B cell (primary cell): ENCODE measurements at regions not wholly inside any gene's neighbourhood (a gene's known extent, or its start where the extent isn't known, plus 50 kb on each side); places are given as distances from the start of the nearest gene placed in this dataset.

Experiments used
- ATAC-seq: fragments of 200-7000 bp; cut with Tn5 transposase; one replicate; pipeline ENCODE4 v1.10.0; 2021; ENCODE audit warnings: low read depth, mild to moderate bottlenecking, moderate number of reproducible peaks, moderate library complexity
- CTCF ChIA-PET: fragments of 350-600 bp; sonication (Branson Sonifier 250); formaldehyde crosslinking; loops from one replicate; lab custom pipeline; 2021; ENCODE audit warnings: antibody characterized with exemption, inconsistent platforms; lab: Charles Lee
- POLR2A ChIA-PET: fragments of 350-600 bp; sonication (Branson Sonifier 250); formaldehyde crosslinking; loops from one replicate; lab custom pipeline; 2021; ENCODE audit warnings: antibody characterized with exemption; lab: Charles Lee
- DNase-seq: peaks from one replicate; pipeline ENCODE4 v3.0.0; 2013
- H2AFZ ChIP-seq: 2 replicates; pipeline ENCODE4 v1.6.1; 2012; ENCODE audit warnings: mild to moderate bottlenecking, low read depth, low read length; ENCODE audit not compliant: insufficient read depth, poor library complexity, severe bottlenecking
- H3K27ac ChIP-seq, 2 donors: 1 replicate in 1 of 2; 2 replicates in 1 of 2; pipeline ENCODE4 v1.5.1; 2012 to 2013; ENCODE audit warnings: low read length in 2 of 2, mild to moderate bottlenecking in 2 of 2, moderate library complexity in 1 of 2
- H3K27me3 ChIP-seq, 4 experiments: fragments of 200-600 bp in 1 of 4; sonication (generic) in 1 of 4; replicated peaks in 1 of 4; 1 replicate in 2 of 4; 2 replicates in 2 of 4; pipeline versions ENCODE4 v1.6.1 to v1.7.0; 2013 to 2016; ENCODE audit warnings: low read length in 3 of 4, mild to moderate bottlenecking in 2 of 4, mixed read lengths in 1 of 4, moderate library complexity in 1 of 4; ENCODE audit not compliant: insufficient read depth in 4 of 4, control insufficient read depth in 3 of 4; ENCODE audit errors: control extremely low read depth in 1 of 4
- H3K36me3 ChIP-seq, 2 experiments: replicated peaks in 1 of 2; 1 replicate in 1 of 2; 2 replicates in 1 of 2; pipeline versions ENCODE4 v1.6.1 to v1.7.1; 2013; ENCODE audit warnings: low read length in 1 of 2; ENCODE audit not compliant: insufficient read depth in 2 of 2, control insufficient read depth in 1 of 2; ENCODE audit errors: control extremely low read depth in 1 of 2, extremely low read depth in 1 of 2
- H3K4me1 ChIP-seq, 2 donors: fragments of 200-600 bp in 1 of 2; sonication (generic) in 1 of 2; 1 replicate in 1 of 2; 2 replicates in 1 of 2; pipeline versions ENCODE4 v1.5.1 to v1.6.1; 2013 to 2017; ENCODE audit warnings: low read length in 2 of 2; ENCODE audit not compliant: control insufficient read depth in 2 of 2, insufficient read depth in 2 of 2
- H3K4me2 ChIP-seq: replicated peaks from 2 replicates; pipeline ENCODE3; 2012; ENCODE audit warnings: mild to moderate bottlenecking, low read depth, low read length; ENCODE audit not compliant: poor library complexity, severe bottlenecking
- H3K4me3 ChIP-seq, 5 experiments: fragments of 200-600 bp in 1 of 5; sonication (generic) in 1 of 5; 1 replicate in 3 of 5; 2 replicates in 2 of 5; pipeline versions ENCODE4 v1.5.1 to v1.7.0; 2011 to 2016; ENCODE audit warnings: low read length in 4 of 5, mild to moderate bottlenecking in 4 of 5, low read depth in 2 of 5, control low read depth in 1 of 5, moderate library complexity in 1 of 5; ENCODE audit not compliant: insufficient read depth in 1 of 5; ENCODE audit errors: control extremely low read depth in 1 of 5, extremely low read depth in 1 of 5
- H3K79me2 ChIP-seq: fragments of 200-600 bp; sonication (generic); one replicate; pipeline ENCODE4 v1.6.0; 2016; ENCODE audit warnings: low read length; ENCODE audit not compliant: control insufficient read depth, insufficient read depth
- H3K9ac ChIP-seq: fragments of 200-600 bp; sonication (generic); 2 replicates; pipeline ENCODE4 v1.6.1; 2017; ENCODE audit warnings: mild to moderate bottlenecking, low read length, moderate library complexity
- H3K9me3 ChIP-seq, 3 donors: one replicate each; pipeline versions ENCODE4 v1.6.1 to v1.7.1; 2013; ENCODE audit warnings: low read length in 2 of 3; ENCODE audit not compliant: control insufficient read depth in 2 of 3, insufficient read depth in 1 of 3; ENCODE audit errors: control extremely low read depth in 1 of 3
- H4K20me1 ChIP-seq: 2 replicates; pipeline ENCODE4 v1.6.0; 2012; ENCODE audit warnings: mild to moderate bottlenecking, low read length; ENCODE audit not compliant: insufficient read depth, control insufficient read depth, poor library complexity, severe bottlenecking
- H3K27ac Mint-ChIP-seq: one replicate; pipeline ENCODE4 v1.8.0; 2021; ENCODE audit warnings: mixed read lengths
- H3K27me3 Mint-ChIP-seq: one replicate; pipeline ENCODE4 v1.8.0; 2021; ENCODE audit warnings: mixed read lengths
- H3K4me1 Mint-ChIP-seq: one replicate; pipeline ENCODE4 v1.8.0; 2021; ENCODE audit warnings: mixed read lengths
- H3K4me3 Mint-ChIP-seq: one replicate; pipeline ENCODE4 v1.8.0; 2021; ENCODE audit warnings: mixed read lengths
- H3K9me3 Mint-ChIP-seq: one replicate; pipeline ENCODE4 v1.8.0; 2022; ENCODE audit warnings: mixed read lengths; ENCODE audit not compliant: insufficient read depth
- EZH2 ChIP-seq: IDR thresholded peaks from 2 replicates; pipeline ENCODE4 v1.6.1; 2012; ENCODE audit warnings: borderline replicate concordance, low read depth, mild to moderate bottlenecking, moderate library complexity, low read length; ENCODE audit not compliant: insufficient read depth, poor library complexity, severe bottlenecking
- WGBS: methylation state at CpG from one replicate; pipeline ENCODE4 v1.1.5; 2013; ENCODE audit warnings: missing lambda C conversion rate; ENCODE audit not compliant: insufficient coverage; 5-methylcytosine and 5-hydroxymethylcytosine counted together
- intact Hi-C: fragments of 100-400 bp; cut with micrococcal nuclease; formaldehyde crosslinking; loops from one replicate; pipeline ENCODE4 v1.10.0; 2022
- TF ChIP-seq, protein P1 (sequence below): fragments of 200-600 bp; IDR thresholded peaks from one replicate; pipeline ENCODE4 v1.8.0; 2022; ENCODE audit warnings: antibody characterized with exemption, mild to moderate bottlenecking

DNA sequence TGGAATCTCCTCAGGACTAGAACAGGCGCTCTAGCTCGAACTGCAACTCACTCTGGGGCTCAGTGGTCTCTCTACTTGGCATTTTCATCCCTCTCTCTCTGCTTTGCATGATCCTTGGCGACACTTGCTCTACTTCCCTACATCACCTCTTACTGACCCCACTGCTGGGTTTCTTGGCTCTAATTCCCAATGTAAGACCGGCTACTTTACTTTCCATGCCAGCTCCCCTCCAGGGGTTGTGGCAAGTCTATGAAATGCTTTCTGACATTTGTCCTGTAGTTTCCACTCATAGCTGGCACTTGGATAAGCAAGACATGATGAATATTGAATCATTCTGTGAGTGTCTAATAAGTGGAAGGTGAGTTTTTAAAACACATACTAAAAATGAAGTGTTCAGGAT lies 292.3 kb downstream of the USP25 start:
- Histone ChIP-seq H3K9ac (no peak overlapping the region), H3K79me2 (no peaks in the 10 kb centered on the region), H4K20me1 (no peaks in the 10 kb centered on the region), H3K4me2 (no peak overlapping the region), H3K27me3 (no peaks in the 10 kb centered on the region), H3K4me1 (no peaks in the 10 kb centered on the region), H3K36me3 (no peaks in the 10 kb centered on the region), H2AFZ (no peak overlapping the region), H3K4me3 (no peak overlapping the region), H3K9me3 (peaks cover 0 to 1% (median 0%) of the 10 kb centered on the region in 3 donors), H3K27ac (no peak overlapping the region)
- ChIA-PET POLR2A (no interaction called here), CTCF (no interaction called here)
- Mint-ChIP-seq H3K27ac (no peak overlapping the region), H3K27me3 (no peaks in the 10 kb centered on the region), H3K4me1 (no peaks in the 10 kb centered on the region), H3K4me3 (no peak overlapping the region), H3K9me3 (no peaks in the 10 kb centered on the region)
- TF ChIP-seq, protein P1, sequence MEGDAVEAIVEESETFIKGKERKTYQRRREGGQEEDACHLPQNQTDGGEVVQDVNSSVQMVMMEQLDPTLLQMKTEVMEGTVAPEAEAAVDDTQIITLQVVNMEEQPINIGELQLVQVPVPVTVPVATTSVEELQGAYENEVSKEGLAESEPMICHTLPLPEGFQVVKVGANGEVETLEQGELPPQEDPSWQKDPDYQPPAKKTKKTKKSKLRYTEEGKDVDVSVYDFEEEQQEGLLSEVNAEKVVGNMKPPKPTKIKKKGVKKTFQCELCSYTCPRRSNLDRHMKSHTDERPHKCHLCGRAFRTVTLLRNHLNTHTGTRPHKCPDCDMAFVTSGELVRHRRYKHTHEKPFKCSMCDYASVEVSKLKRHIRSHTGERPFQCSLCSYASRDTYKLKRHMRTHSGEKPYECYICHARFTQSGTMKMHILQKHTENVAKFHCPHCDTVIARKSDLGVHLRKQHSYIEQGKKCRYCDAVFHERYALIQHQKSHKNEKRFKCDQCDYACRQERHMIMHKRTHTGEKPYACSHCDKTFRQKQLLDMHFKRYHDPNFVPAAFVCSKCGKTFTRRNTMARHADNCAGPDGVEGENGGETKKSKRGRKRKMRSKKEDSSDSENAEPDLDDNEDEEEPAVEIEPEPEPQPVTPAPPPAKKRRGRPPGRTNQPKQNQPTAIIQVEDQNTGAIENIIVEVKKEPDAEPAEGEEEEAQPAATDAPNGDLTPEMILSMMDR, result no peak
- no peak for TF ChIP-seq EZH2
- no peak for DNase-seq
- intact Hi-C loops, result no loop called here
- 92% methylated on average over 4 of the region's 4 CpGs for WGBS
- ATAC-seq, result no peak

DNA sequence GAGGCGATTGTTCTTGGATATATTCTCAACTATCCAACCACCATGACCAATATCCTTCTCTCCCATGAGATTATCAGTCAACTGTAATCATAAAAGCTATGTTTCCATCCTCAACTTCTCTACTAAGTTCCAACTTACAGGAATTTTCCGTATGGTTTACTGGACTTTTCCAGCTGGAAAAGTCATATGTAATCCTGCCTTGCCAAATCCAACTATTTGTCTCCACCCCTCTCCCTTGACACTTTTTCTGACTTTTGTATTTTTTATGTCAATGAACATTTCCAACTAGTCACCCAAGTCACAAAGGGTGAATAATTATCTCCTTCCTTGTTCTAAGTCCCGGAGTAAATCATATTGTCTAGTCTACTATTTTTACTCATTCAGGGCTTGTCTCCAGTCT lies 293.1 kb downstream of the USP25 start:
- Histone ChIP-seq H3K4me1 (no peaks in the 10 kb centered on the region), H3K9ac (no peak overlapping the region), H3K79me2 (no peaks in the 10 kb centered on the region), H3K4me3 (no peak overlapping the region), H3K27me3 (no peaks in the 10 kb centered on the region), H4K20me1 (no peaks in the 10 kb centered on the region), H3K4me2 (no peak overlapping the region), H2AFZ (no peak overlapping the region), H3K27ac (no peak overlapping the region), H3K36me3 (no peaks in the 10 kb centered on the region), H3K9me3 (peaks cover 0 to 1% (median 0%) of the 10 kb centered on the region in 3 donors)
- Mint-ChIP-seq H3K4me1 (no peaks in the 10 kb centered on the region), H3K4me3 (no peak overlapping the region), H3K27ac (no peak overlapping the region), H3K27me3 (no peaks in the 10 kb centered on the region), H3K9me3 (no peaks in the 10 kb centered on the region)
- TF ChIP-seq, protein P1, result no peak
- no peak for TF ChIP-seq EZH2
- ChIA-PET POLR2A (no interaction called here), CTCF (no interaction called here)
- WGBS, result 100% methylated on average over 1 of the region's 3 CpGs
- no peak for DNase-seq
- ATAC-seq, result no peak
- intact Hi-C loops, result no loop called here
